HG02642 (cell line): ENCODE measurements at regions not wholly inside any gene's neighbourhood (a gene's known extent, or its start where the extent isn't known, plus 50 kb on each side); places are given as distances from the start of the nearest gene placed in this dataset.
"Not testable (repeated sequence)": the region's sequence is repeated elsewhere in the genome, so short reads cannot be mapped to it uniquely, and the experiment has no call there.

Experiments used
- ATAC-seq: cut with Tn5 transposase; IDR thresholded peaks from one replicate; pipeline ENCODE4 v1.9.1; 2021; ENCODE audit warnings: mild to moderate bottlenecking; ENCODE audit not compliant: unreplicated experiment, poor library complexity

GRCh38 chr20:47440857-47441773 lies 60.6 kb upstream of the NCOA3 start:
- no peak for ATAC-seq

GRCh38 chr20:47441774-47442150 lies 59.9 kb upstream of the NCOA3 start:
- ATAC-seq = no peak

GRCh38 chr20:47443060-47443459 lies 58.6 kb upstream of the NCOA3 start:
- ATAC-seq = not testable (repeated sequence)

GRCh38 chr20:47444584-47444983 lies 57.1 kb upstream of the NCOA3 start:
- ATAC-seq = no peak

- no peak for ATAC-seq
Measured at GRCh38 chr20:47445291-47445690, 56.4 kb upstream of the NCOA3 start.

- ATAC-seq = not testable (repeated sequence)
Measured at GRCh38 chr20:47447350-47448296, 54.1 kb upstream of the NCOA3 start.

- no peak for ATAC-seq
Measured at GRCh38 chr20:47448429-47448828, 53.3 kb upstream of the NCOA3 start.

- no peak for ATAC-seq
Measured at GRCh38 chr20:47451602-47451904, 50.1 kb upstream of the NCOA3 start.
